ENCODE measurements at regions not wholly inside any gene's neighbourhood (a gene's known extent, or its start where the extent isn't known, plus 50 kb on each side); places are given as distances from the start of the nearest gene placed in this dataset.

DNA sequence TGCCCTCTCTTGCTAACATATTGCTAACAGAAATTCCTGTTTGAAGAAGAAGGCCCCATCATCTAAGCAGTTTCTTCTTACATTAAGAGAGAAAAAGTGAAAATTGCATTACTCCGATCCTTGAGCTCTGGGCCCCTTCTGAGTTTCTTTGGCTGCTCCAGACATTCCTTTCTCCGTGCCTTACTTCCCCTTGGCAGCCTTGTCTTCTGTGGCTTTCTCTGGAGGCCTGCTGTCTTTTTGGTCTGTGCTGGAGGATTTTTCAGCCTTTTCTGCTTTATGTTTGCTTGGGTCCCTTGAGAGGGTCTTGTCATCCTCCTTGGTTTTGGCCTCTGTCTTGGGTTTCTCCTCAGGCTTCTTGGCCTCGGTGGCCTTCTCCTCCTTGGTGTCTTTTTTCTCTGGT is 378.8 kb upstream of the CHD6 start:
- no peak overlapping the region for H3K27ac ChIP-seq
- no peak for TF ChIP-seq ZFX (IDR thresholded peaks at IDR 0.05)
- TF ChIP-seq, protein P1, sequence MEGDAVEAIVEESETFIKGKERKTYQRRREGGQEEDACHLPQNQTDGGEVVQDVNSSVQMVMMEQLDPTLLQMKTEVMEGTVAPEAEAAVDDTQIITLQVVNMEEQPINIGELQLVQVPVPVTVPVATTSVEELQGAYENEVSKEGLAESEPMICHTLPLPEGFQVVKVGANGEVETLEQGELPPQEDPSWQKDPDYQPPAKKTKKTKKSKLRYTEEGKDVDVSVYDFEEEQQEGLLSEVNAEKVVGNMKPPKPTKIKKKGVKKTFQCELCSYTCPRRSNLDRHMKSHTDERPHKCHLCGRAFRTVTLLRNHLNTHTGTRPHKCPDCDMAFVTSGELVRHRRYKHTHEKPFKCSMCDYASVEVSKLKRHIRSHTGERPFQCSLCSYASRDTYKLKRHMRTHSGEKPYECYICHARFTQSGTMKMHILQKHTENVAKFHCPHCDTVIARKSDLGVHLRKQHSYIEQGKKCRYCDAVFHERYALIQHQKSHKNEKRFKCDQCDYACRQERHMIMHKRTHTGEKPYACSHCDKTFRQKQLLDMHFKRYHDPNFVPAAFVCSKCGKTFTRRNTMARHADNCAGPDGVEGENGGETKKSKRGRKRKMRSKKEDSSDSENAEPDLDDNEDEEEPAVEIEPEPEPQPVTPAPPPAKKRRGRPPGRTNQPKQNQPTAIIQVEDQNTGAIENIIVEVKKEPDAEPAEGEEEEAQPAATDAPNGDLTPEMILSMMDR (conservative IDR thresholded peaks at IDR 0.05) = no peak

DNA sequence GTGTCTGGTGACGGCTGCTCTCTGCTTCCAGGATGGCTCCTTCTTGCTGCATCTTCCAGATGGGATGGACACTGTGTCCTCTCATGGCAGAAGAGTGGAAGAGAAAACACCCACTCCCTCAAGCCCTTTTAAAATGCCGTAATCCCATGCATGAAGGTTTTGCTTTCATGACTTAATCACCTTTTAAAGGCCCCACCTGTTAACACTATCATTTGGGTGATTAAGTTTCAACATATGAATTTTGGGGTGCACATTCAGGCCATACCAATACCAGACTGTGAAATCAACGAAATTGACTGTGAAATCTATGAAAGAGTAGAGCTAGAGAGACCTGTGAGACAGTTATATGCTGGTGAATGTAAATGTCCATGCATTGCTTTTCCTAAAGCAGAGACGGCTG is 374.3 kb upstream of the CHD6 start:
- TF ChIP-seq ZFX (IDR thresholded peaks at IDR 0.05) = no peak
- TF ChIP-seq, protein P1 (conservative IDR thresholded peaks at IDR 0.05) = no peak
- no peak overlapping the region for H3K27ac ChIP-seq

DNA sequence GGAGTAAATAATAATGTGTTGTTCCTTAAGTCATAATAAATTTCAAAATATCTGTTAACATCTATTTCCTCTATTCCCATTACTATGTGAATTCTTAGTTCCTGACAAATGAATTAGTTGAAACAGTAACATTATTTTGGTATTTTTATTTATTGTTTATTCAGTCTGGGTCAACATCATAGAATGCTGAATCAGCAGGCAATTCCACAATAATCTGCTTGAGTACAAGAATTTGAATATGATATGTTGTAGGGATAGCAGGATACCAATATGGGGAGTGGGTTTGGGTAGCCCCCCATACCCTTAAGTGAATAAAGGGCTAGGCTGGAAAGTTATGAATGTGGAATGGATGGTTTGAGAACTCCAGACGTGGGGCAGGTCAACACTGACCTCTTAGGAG is 373.2 kb upstream of the CHD6 start:
- no peak overlapping the region for H3K27ac ChIP-seq
- TF ChIP-seq, protein P1 (conservative IDR thresholded peaks at IDR 0.05) = no peak
- TF ChIP-seq ZFX (IDR thresholded peaks at IDR 0.05) = no peak

DNA sequence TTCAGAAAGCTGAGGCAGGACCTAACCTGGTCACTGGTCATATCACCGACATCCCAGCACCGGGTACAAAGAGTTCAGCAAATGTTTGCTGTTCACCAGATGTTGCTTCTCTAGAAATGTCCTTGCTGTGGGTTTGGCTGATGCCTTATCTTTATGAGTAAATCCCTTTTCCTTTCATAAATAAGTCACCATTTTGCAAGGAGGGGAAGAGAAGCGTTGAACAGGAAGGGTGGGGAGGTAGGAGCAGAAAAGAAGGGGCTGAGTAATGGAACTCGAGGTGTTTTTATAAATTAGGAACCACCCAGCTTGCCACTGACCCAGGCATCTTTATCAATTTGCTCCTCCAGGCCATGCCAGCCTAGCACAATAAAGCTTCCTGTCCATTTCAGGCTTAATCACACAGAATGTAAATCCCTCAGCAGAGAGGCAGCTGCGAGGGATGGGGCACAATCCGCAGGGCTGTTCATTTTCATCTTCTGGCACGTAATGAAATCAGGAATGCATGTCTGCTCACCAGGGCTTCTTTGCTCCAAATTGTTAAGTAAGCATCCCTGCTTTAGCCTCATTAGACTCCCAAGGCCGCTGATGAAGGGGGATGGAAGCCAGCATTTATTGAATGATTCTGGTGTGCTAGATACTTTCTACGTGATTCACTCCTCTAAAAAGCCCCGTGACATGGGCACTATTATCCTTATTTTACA is 371.9 kb upstream of the CHD6 start:
- no peak overlapping the region for H3K27ac ChIP-seq
- TF ChIP-seq, protein P1 (conservative IDR thresholded peaks at IDR 0.05) = no peak
- TF ChIP-seq ZFX (IDR thresholded peaks at IDR 0.05) = no peak

DNA sequence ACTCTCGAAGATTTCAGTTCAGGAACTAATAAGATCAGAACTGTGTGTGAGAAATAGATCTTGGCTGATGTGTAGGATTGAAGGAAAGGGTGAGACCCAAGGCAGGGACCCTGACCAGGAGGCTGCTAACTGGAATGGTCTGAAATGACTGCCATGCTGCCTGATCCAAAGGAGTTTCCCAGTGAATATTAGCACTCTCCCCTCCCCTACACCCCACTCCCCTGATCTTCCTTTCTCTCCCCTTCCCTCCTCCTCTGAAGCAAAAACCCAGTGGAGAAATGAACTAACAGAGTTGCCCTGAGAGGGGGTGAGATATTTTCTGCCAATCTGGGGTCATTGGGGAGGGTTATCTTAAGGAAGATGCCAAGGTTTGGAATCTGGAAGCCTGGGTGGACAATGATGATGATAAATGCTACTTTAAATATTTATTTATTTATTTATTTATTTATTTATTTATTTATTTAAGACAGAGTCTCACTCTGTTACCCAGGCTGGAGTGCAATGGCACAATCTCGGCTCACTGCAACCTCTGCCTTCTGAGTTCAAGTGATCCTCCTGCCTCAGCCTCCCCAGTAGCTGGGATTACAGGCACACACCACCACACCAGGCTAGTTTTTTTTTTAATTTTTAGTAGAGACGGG is 371.0 kb upstream of the CHD6 start:
- no peak for TF ChIP-seq ZFX (IDR thresholded peaks at IDR 0.05)
- TF ChIP-seq, protein P1 (conservative IDR thresholded peaks at IDR 0.05) = no peak
- H3K27ac ChIP-seq = no peak overlapping the region

DNA sequence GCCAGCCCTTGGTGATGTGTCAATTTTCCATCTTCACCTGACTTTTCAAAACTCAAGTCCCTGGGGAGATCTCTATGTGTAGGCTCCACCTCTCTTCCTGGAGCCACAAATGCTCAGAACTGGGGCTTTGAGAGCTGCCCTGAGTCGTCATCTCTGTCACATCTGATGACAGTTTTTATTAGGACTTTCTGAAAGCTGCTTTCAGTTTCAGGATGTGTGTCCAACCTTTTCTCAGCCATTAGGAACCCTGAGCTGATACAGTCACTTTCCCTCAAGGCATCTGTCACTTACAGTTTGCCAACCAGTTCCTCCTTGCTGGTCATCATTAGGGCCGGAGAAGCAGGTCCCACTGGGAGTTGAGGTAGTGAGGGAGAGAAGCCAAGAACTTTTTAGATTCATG is 365.9 kb upstream of the CHD6 start:
- H3K27ac ChIP-seq = no peak overlapping the region
- TF ChIP-seq, protein P1 (conservative IDR thresholded peaks at IDR 0.05) = no peak
- TF ChIP-seq ZFX (IDR thresholded peaks at IDR 0.05) = no peak

DNA sequence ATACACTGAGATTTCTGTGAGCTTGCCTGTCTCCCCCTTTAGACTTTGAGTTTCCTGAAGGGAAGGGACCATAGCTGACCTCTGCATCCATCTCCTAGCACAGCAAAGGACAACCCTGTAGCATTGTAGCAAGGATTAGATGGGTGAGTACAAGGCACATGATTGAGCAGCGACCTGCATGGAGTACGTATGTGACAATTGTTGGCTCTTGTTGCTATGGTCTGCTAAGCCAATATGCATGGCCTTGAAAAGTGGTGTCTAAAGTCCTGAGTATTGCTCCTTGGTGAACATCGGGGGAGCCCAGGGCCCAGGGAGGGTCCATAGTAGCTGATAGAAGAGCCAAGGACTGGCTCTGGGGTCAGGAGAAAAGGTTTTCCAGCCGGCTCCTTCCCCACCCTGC is 365.0 kb upstream of the CHD6 start:
- TF ChIP-seq ZFX (IDR thresholded peaks at IDR 0.05) = no peak
- TF ChIP-seq, protein P1 (conservative IDR thresholded peaks at IDR 0.05) = no peak
- no peak overlapping the region for H3K27ac ChIP-seq

Data from C4-2B (cell line).